Prostate gland (tissue), 2 donors: ENCODE measurements at regions not wholly inside any gene's neighbourhood (a gene's known extent, or its start where the extent isn't known, plus 50 kb on each side); places are given as distances from the start of the nearest gene placed in this dataset.

Experiments used
- DNase-seq: peaks from one replicate; pipeline ENCODE4 v3.0.0-alpha.2; 2019; ENCODE audit warnings: low spot score
- H3K27ac ChIP-seq, 2 donors: fragments of 200-600 bp; sonication (generic); 2 replicates each; pipeline ENCODE4 v1.5.1; 2017 to 2019
- H3K27me3 ChIP-seq: fragments of 200-600 bp; sonication (generic); replicated peaks from 2 replicates; pipeline ENCODE4 v1.5.1; 2019; ENCODE audit not compliant: insufficient read depth
- H3K36me3 ChIP-seq, 2 donors: fragments of 200-600 bp; sonication (generic); 1 replicate in 1 of 2; 2 replicates in 1 of 2; pipeline versions ENCODE4 v1.5.1 to v1.8.1; 2017 to 2019
- H3K4me1 ChIP-seq: fragments of 200-600 bp; sonication (generic); replicated peaks from 2 replicates; pipeline ENCODE4 v1.5.1; 2019
- H3K4me3 ChIP-seq, 2 donors: fragments of 200-600 bp; sonication (generic); 2 replicates each; pipeline ENCODE4 v1.5.1; 2017 to 2019
- H3K9me3 ChIP-seq: fragments of 200-600 bp; sonication (generic); 2 replicates; pipeline ENCODE4 v1.5.1; 2017
- POLR2A ChIP-seq: fragments of 450-650 bp; IDR thresholded peaks from one replicate; pipeline ENCODE4 v1.6.1; 2016; ENCODE audit warnings: antibody characterized with exemption, mild to moderate bottlenecking
- POLR2AphosphoS5 ChIP-seq: sonication (generic); formaldehyde crosslinking; IDR thresholded peaks from one replicate; pipeline ENCODE4 v1.6.1; 2017; ENCODE audit warnings: antibody characterized with exemption
- WGBS: methylation state at CpG from one replicate; pipeline ENCODE4 v1.1.5; 2018; 5-methylcytosine and 5-hydroxymethylcytosine counted together
- intact Hi-C: fragments of 100-400 bp; cut with DNase I; formaldehyde crosslinking; loops from one replicate; pipeline ENCODE4 v1.14.2; 2022
- TF ChIP-seq, protein P1 (sequence below), 4 experiments: fragments of 200-600 bp in 2 of 4; fragments of 450-650 bp in 2 of 4; sonication (generic) in 2 of 4; IDR thresholded peaks; 1 replicate in 3 of 4; 2 replicates in 1 of 4; pipeline ENCODE4 v1.5.1; 2016 to 2019; ENCODE audit warnings: antibody characterized with exemption in 4 of 4, mild to moderate bottlenecking in 2 of 4, moderate library complexity in 2 of 4

DNA sequence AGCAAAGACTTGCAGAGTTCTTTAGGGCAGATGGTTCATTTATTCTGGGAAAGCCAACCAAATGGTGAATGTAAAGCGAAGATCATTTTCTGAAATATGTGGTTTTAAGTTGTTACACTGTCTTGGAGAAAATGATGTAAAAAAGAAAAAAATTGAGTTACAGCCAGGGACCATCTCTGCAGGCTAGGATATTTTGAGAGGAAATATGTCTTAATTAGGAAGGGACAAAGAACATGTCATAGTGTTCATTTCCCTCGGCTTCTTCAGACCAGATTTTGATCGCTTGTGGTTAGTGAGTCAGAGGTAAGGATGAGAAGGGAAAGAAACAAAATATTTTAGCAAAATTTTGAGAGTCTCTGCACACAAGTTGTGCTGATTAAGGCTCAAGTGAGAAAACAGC is 59.0 kb upstream of the C1QTNF7 start:
- Histone ChIP-seq H3K27me3 (no peaks in the 10 kb centered on the region), H3K36me3 (no peaks in the 10 kb centered on the region), H3K4me1 (no peaks in the 10 kb centered on the region), H3K4me3 (no peak overlapping the region), H3K9me3 (no peaks in the 10 kb centered on the region), H3K27ac (no peak overlapping the region)
- TF ChIP-seq POLR2AphosphoS5 (no peak), POLR2A (no peak)
- TF ChIP-seq, protein P1, sequence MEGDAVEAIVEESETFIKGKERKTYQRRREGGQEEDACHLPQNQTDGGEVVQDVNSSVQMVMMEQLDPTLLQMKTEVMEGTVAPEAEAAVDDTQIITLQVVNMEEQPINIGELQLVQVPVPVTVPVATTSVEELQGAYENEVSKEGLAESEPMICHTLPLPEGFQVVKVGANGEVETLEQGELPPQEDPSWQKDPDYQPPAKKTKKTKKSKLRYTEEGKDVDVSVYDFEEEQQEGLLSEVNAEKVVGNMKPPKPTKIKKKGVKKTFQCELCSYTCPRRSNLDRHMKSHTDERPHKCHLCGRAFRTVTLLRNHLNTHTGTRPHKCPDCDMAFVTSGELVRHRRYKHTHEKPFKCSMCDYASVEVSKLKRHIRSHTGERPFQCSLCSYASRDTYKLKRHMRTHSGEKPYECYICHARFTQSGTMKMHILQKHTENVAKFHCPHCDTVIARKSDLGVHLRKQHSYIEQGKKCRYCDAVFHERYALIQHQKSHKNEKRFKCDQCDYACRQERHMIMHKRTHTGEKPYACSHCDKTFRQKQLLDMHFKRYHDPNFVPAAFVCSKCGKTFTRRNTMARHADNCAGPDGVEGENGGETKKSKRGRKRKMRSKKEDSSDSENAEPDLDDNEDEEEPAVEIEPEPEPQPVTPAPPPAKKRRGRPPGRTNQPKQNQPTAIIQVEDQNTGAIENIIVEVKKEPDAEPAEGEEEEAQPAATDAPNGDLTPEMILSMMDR (IDR thresholded peaks at IDR 0.05), result no peak
- no peak for DNase-seq
- WGBS, result 43% methylated on average over 3 of the region's 3 CpGs
- intact Hi-C loops, result no loop called here

DNA sequence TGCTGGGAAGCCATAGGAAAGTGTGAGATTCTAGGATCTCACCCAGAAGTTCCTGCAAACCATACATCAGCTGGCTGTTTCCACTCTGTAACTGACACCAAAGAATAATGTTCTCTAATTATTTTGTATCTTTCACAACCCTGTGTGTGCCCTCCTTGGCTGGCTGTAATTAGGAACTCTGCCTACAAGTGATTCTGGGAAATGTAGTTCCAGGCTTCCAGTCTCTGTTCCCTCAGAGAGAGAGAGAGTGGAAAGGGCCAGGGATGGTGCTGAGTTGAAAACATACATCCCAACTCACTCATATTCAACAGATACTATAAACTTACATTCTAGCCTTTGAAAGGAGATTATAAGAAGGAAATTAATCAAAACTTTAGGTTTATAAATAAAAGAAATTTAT is 57.5 kb upstream of the C1QTNF7 start:
- TF ChIP-seq, protein P1 (IDR thresholded peaks at IDR 0.05), result no peak
- TF ChIP-seq POLR2A (no peak), POLR2AphosphoS5 (no peak)
- Histone ChIP-seq H3K27me3 (no peaks in the 10 kb centered on the region), H3K9me3 (no peaks in the 10 kb centered on the region)

DNA sequence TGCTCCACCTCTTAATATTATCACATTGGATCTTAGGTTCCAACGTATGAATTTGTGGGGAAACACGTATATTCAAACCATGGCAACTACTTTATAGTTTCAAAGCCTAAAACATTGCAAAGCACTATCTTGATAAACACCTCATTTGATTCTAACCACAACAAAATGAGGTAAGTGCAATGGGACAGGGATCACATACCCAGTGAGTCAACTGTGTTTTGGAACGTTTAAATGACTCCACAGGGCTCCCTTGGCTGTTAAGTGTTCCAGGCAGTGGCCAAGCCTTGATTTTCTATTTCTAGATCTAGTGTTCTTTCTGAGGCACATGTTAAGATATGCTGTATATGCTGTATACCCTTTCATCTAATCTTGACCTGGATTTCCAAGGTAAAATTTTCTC is 54.5 kb upstream of the C1QTNF7 start:
- WGBS, result 84% methylated on average over 3 of the region's 3 CpGs
- Histone ChIP-seq H3K4me1 (peaks cover 4% of the 10 kb centered on the region), H3K27ac (no peak overlapping the region), H3K9me3 (no peaks in the 10 kb centered on the region), H3K27me3 (no peaks in the 10 kb centered on the region), H3K36me3 (no peaks in the 10 kb centered on the region), H3K4me3 (no peak overlapping the region)
- TF ChIP-seq POLR2AphosphoS5, result no peak
- TF ChIP-seq, protein P1 (IDR thresholded peaks at IDR 0.05), result no peak
- TF ChIP-seq POLR2A, result no peak
- no peak for DNase-seq
- intact Hi-C loops, result no loop called here

More for the DNA sequence above, 57.5 kb upstream of the C1QTNF7 start:
- Histone ChIP-seq H3K27ac (no peak overlapping the region), H3K4me3 (no peak overlapping the region), H3K4me1 (no peaks in the 10 kb centered on the region), H3K36me3 (no peaks in the 10 kb centered on the region)
- intact Hi-C loops, result no loop called here
- no peak for DNase-seq

DNA sequence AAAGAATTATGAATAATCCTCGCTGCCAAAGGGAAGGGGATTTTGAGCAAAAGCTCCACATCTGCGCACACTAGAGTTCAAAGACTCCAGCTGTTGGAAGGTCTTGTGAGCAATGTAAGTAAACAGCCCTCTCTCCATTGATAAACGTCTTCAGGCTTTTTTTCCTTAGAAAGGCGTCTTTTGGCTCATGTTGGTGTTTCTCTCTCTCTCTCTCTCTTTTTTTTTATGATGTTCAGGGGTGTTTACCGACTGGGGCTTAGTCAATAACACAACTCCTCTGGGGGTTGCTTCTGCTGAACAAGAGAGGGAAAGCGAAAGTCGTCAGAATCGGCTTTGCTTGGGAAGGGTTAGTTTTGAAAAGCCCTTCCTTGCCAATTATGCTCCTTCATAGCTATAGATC is 53.2 kb upstream of the C1QTNF7 start:
- peaks cover 4% of the 10 kb centered on the region for H3K4me1 ChIP-seq
- no peaks in the 10 kb centered on the region for H3K36me3 ChIP-seq
- peak overlapping the region in 1 of 2 donors; percentile 10 for H3K4me3 ChIP-seq
- no peaks in the 10 kb centered on the region for H3K27me3 ChIP-seq
- no peaks in the 10 kb centered on the region for H3K9me3 ChIP-seq
- no peak for TF ChIP-seq POLR2A
- DNase-seq, result no peak
- intact Hi-C loops, result no loop called here
- H3K27ac ChIP-seq, result peak overlapping the region; percentile 10 to 21
- 38% methylated on average over 8 of the region's 8 CpGs for WGBS

DNA sequence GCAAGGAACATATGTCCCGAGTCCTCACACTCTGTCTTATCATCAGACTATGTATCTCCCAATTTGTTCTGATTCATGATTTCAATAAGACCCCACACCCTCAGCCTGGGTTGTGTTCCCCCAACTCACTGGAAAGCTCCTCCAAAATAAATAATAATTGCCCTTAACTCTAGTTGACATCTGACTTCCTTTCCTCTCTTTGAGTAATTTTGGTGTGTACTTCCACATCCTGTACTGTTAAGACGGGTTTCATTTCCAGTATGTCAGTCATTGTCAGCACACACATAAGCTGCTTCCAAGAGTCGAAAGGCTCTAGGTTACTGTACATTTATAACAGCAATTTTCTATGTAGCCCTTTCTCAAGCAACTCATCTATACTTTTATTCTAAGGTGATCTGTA is 52.2 kb upstream of the C1QTNF7 start:
- peaks cover 4% of the 10 kb centered on the region for H3K4me1 ChIP-seq
- 47% methylated on average over 3 of the region's 3 CpGs for WGBS
- intact Hi-C loops, result no loop called here
- no peaks in the 10 kb centered on the region for H3K9me3 ChIP-seq
- TF ChIP-seq POLR2AphosphoS5 (no peak), POLR2A (no peak)
- TF ChIP-seq, protein P1 (IDR thresholded peaks at IDR 0.05), result no peak
- no peak overlapping the region for H3K4me3 ChIP-seq
- H3K27me3 ChIP-seq, result no peaks in the 10 kb centered on the region
- peak overlapping the region; percentile 49 to 65 for H3K27ac ChIP-seq
- H3K36me3 ChIP-seq, result no peaks in the 10 kb centered on the region
- DNase-seq, result no peak
